CD14-positive monocyte (primary cell): ENCODE measurements at regions not wholly inside any gene's neighbourhood (a gene's known extent, or its start where the extent isn't known, plus 50 kb on each side); places are given as distances from the start of the nearest gene placed in this dataset.

Experiments used
- DNase-seq, 3 donors: peaks; one replicate each; pipeline ENCODE4 v3.0.0-alpha.2; 2011 to 2022
- H2AFZ ChIP-seq: 2 replicates; pipeline ENCODE4 v1.6.0; 2012; ENCODE audit warnings: mild to moderate bottlenecking, low read depth, low read length, inconsistent platforms; ENCODE audit not compliant: insufficient read depth, poor library complexity, severe bottlenecking
- H3K27ac ChIP-seq, 2 donors: 1 replicate in 1 of 2; 2 replicates in 1 of 2; pipeline ENCODE4 v1.5.1; 2012 to 2013; ENCODE audit warnings: low read length in 2 of 2, control low read depth in 1 of 2, inconsistent platforms in 1 of 2, low read depth in 1 of 2, mild to moderate bottlenecking in 1 of 2
- H3K27me3 ChIP-seq, 2 donors: one replicate each; pipeline versions ENCODE4 v1.6.0 to v1.6.1; 2011 to 2013; ENCODE audit warnings: low read length in 2 of 2; ENCODE audit not compliant: control insufficient read depth in 2 of 2, insufficient read depth in 2 of 2
- H3K36me3 ChIP-seq, 2 donors: replicated peaks in 1 of 2; 1 replicate in 1 of 2; 2 replicates in 1 of 2; pipeline versions ENCODE4 v1.5.1 to v1.6.1; 2012 to 2013; ENCODE audit warnings: low read length in 2 of 2, control low read depth in 1 of 2, inconsistent platforms in 1 of 2, mild to moderate bottlenecking in 1 of 2; ENCODE audit not compliant: insufficient read depth in 2 of 2, control insufficient read depth in 1 of 2
- H3K4me1 ChIP-seq, 2 donors: 1 replicate in 1 of 2; 2 replicates in 1 of 2; pipeline versions ENCODE4 v1.5.1 to v1.6.1; 2012 to 2013; ENCODE audit warnings: low read length in 2 of 2, control low read depth in 1 of 2, inconsistent platforms in 1 of 2, mild to moderate bottlenecking in 1 of 2, moderate library complexity in 1 of 2; ENCODE audit not compliant: insufficient read depth in 2 of 2, control insufficient read depth in 1 of 2
- H3K4me2 ChIP-seq: replicated peaks from 2 replicates; pipeline ENCODE3; 2012; ENCODE audit warnings: low read length, moderate library complexity, mild to moderate bottlenecking; ENCODE audit not compliant: poor library complexity, severe bottlenecking; ENCODE audit errors: extremely low read depth
- H3K4me3 ChIP-seq, 3 experiments: fragments of 200-600 bp in 1 of 3; sonication (generic) in 1 of 3; replicated peaks in 1 of 3; 1 replicate in 2 of 3; 2 replicates in 1 of 3; pipeline ENCODE4 v1.5.1; 2011 to 2013; ENCODE audit warnings: low read length in 3 of 3, mild to moderate bottlenecking in 3 of 3, control low read depth in 2 of 3, low read depth in 2 of 3, inconsistent platforms in 1 of 3, moderate library complexity in 1 of 3
- H3K79me2 ChIP-seq: 2 replicates; pipeline ENCODE4 v1.6.0; 2012; ENCODE audit warnings: mild to moderate bottlenecking, control low read depth, inconsistent platforms, low read length, moderate library complexity; ENCODE audit not compliant: insufficient read depth
- H3K9ac ChIP-seq: 2 replicates; pipeline ENCODE4 v1.6.0; 2017; ENCODE audit warnings: low read length, mild to moderate bottlenecking; ENCODE audit not compliant: insufficient read depth, poor library complexity, severe bottlenecking
- H3K9me3 ChIP-seq, 2 donors: replicated peaks in 1 of 2; 1 replicate in 1 of 2; 2 replicates in 1 of 2; pipeline versions ENCODE4 v1.5.1 to v1.6.1; 2012 to 2013; ENCODE audit warnings: low read length in 2 of 2, control low read depth in 1 of 2; ENCODE audit not compliant: control insufficient read depth in 1 of 2, insufficient read depth in 1 of 2
- H4K20me1 ChIP-seq: 2 replicates; pipeline ENCODE4 v1.6.0; 2012; ENCODE audit warnings: mild to moderate bottlenecking, low read length, control low read depth, moderate library complexity; ENCODE audit not compliant: insufficient read depth
- H3K27ac Mint-ChIP-seq, 7 donors: one replicate each; pipeline ENCODE4 v1.8.0; 2020; ENCODE audit warnings: mild to moderate bottlenecking in 7 of 7, mixed read lengths in 7 of 7, moderate library complexity in 6 of 7, inconsistent platforms in 2 of 7
- H3K27me3 Mint-ChIP-seq, 3 donors: one replicate each; pipeline ENCODE4 v1.8.0; 2021 to 2022; ENCODE audit warnings: low read depth in 3 of 3, mild to moderate bottlenecking in 3 of 3, mixed read lengths in 3 of 3, moderate library complexity in 3 of 3, inconsistent platforms in 1 of 3
- H3K36me3 Mint-ChIP-seq, 2 donors: one replicate each; pipeline ENCODE4 v1.8.0; 2020; ENCODE audit warnings: mixed read lengths in 2 of 2, inconsistent platforms in 1 of 2, mild to moderate bottlenecking in 1 of 2
- H3K4me1 Mint-ChIP-seq: one replicate; pipeline ENCODE4 v1.8.0; 2020; ENCODE audit warnings: mild to moderate bottlenecking, mixed read lengths
- H3K4me3 Mint-ChIP-seq, 2 donors: one replicate each; pipeline ENCODE4 v1.8.0; 2020; ENCODE audit warnings: mild to moderate bottlenecking in 2 of 2, mixed read lengths in 2 of 2, moderate library complexity in 1 of 2
- H3K9me3 Mint-ChIP-seq, 7 donors: one replicate each; pipeline ENCODE4 v1.8.0; 2020 to 2022; ENCODE audit warnings: mixed read lengths in 7 of 7, mild to moderate bottlenecking in 6 of 7, moderate library complexity in 6 of 7, inconsistent platforms in 2 of 7
- CTCF ChIP-seq: fragments of 200-600 bp; IDR thresholded peaks from one replicate; pipeline ENCODE4 v1.8.0; 2022; ENCODE audit warnings: antibody characterized with exemption, mild to moderate bottlenecking
- WGBS: methylation state at CpG from one replicate; pipeline ENCODE4 v1.1.5; 2013; ENCODE audit warnings: missing lambda C conversion rate; ENCODE audit not compliant: insufficient coverage; 5-methylcytosine and 5-hydroxymethylcytosine counted together
- intact Hi-C, 2 donors: fragments of 100-400 bp; cut with micrococcal nuclease; formaldehyde crosslinking; loops; one replicate each; pipeline versions ENCODE4 v1.15.0 to v1.15.1; 2023

GRCh38 chr1:83762039-83762365 is 236.9 kb downstream of the TTLL7 start:
- Histone ChIP-seq H3K27me3 (no peaks in the 10 kb centered on the region), H3K9me3 (no peaks in the 10 kb centered on the region), H3K79me2 (no peaks in the 10 kb centered on the region), H3K27ac (no peak overlapping the region), H3K4me3 (no peak overlapping the region), H3K9ac (no peak overlapping the region), H3K4me2 (no peak overlapping the region), H2AFZ (no peak overlapping the region), H3K36me3 (no peaks in the 10 kb centered on the region), H4K20me1 (no peaks in the 10 kb centered on the region), H3K4me1 (peaks cover 0 to 3% of the 10 kb centered on the region in 2 donors)
- no peak for TF ChIP-seq CTCF
- Mint-ChIP-seq H3K4me1 (peaks cover 5% of the 10 kb centered on the region), H3K9me3 (peaks cover 0 to 2% (median 0%) of the 10 kb centered on the region in 7 donors), H3K4me3 (no peak overlapping the region), H3K27ac (no peak overlapping the region), H3K27me3 (peaks cover 0 to 6% (median 2%) of the 10 kb centered on the region in 3 donors), H3K36me3 (no peaks in the 10 kb centered on the region)
- no peak for DNase-seq
- 75% methylated on average over 2 of the region's 3 CpGs for WGBS
- intact Hi-C loops, result no loop called here

- Histone ChIP-seq H2AFZ (no peak overlapping the region), H3K4me1 (peaks cover 0 to 3% of the 10 kb centered on the region in 2 donors), H4K20me1 (no peaks in the 10 kb centered on the region), H3K4me3 (no peak overlapping the region), H3K9ac (no peak overlapping the region), H3K27me3 (no peaks in the 10 kb centered on the region), H3K9me3 (no peaks in the 10 kb centered on the region), H3K27ac (no peak overlapping the region), H3K36me3 (no peaks in the 10 kb centered on the region), H3K4me2 (no peak overlapping the region), H3K79me2 (no peaks in the 10 kb centered on the region)
- Mint-ChIP-seq H3K27me3 (peaks cover 0 to 4% (median 2%) of the 10 kb centered on the region in 3 donors), H3K9me3 (peaks cover 0 to 2% (median 0%) of the 10 kb centered on the region in 7 donors), H3K27ac (no peak overlapping the region), H3K4me1 (peaks cover 5% of the 10 kb centered on the region), H3K36me3 (no peaks in the 10 kb centered on the region), H3K4me3 (no peak overlapping the region)
- intact Hi-C loops, result no loop called here
- DNase-seq, result peak; percentile 2 to 49 (median 15)
- WGBS, result 100% methylated on average over 3 of the region's 8 CpGs
- TF ChIP-seq CTCF, result no peak
Observed at GRCh38 chr1:83761167-83762038, 237.5 kb downstream of the TTLL7 start.
